Right lobe of liver (tissue), 6 donors: ENCODE measurements at regions not wholly inside any gene's neighbourhood (a gene's known extent, or its start where the extent isn't known, plus 50 kb on each side); places are given as distances from the start of the nearest gene placed in this dataset.

Experiments used
- ATAC-seq, 4 donors: fragments of 200-7000 bp; cut with Tn5 transposase; one replicate each; pipeline ENCODE4 v1.9.1; 2020; ENCODE audit warnings: mild to moderate bottlenecking in 4 of 4, moderate library complexity in 4 of 4
- DNase-seq, 3 donors: peaks; one replicate each; pipeline ENCODE4 v3.0.0-alpha.2; 2020
- H3K27ac ChIP-seq, 3 donors: fragments of 200-600 bp; one replicate each; pipeline ENCODE4 v1.8.0; 2022
- H3K27me3 ChIP-seq, 2 donors: fragments of 200-600 bp; one replicate each; pipeline ENCODE4 v1.8.0; 2022
- H3K36me3 ChIP-seq, 4 donors: fragments of 200-600 bp; sonication (generic) in 1 of 4; one replicate each; pipeline versions ENCODE4 v1.5.1 to v1.8.0; 2017 to 2022; ENCODE audit warnings: control low read depth in 1 of 4
- H3K4me1 ChIP-seq, 4 donors: fragments of 200-600 bp; sonication (generic) in 1 of 4; one replicate each; pipeline versions ENCODE4 v1.5.1 to v1.8.0; 2017 to 2022; ENCODE audit warnings: control low read depth in 1 of 4
- H3K4me3 ChIP-seq, 3 donors: fragments of 200-600 bp; one replicate each; pipeline ENCODE4 v1.8.0; 2022
- H3K9me3 ChIP-seq, 4 donors: fragments of 200-600 bp; sonication (generic) in 1 of 4; one replicate each; pipeline versions ENCODE4 v1.5.1 to v1.8.0; 2017 to 2022; ENCODE audit warnings: control low read depth in 1 of 4
- POLR2A ChIP-seq: fragments of 450-650 bp; IDR thresholded peaks from one replicate; pipeline ENCODE4 v1.6.1; 2017; ENCODE audit warnings: antibody characterized with exemption, mild to moderate bottlenecking
- WGBS: methylation state at CpG from one replicate; pipeline ENCODE4 v1.1.6; 2018; ENCODE audit warnings: low coverage, low lambda C conversion rate; ENCODE audit not compliant: insufficient coverage; ENCODE audit errors: missing lambda C conversion rate; 5-methylcytosine and 5-hydroxymethylcytosine counted together
- intact Hi-C, 2 donors: fragments of 100-400 bp; cut with DNase I; formaldehyde crosslinking; loops; one replicate each; pipeline versions ENCODE4 v1.11.2 to v1.14.1; 2022
- TF ChIP-seq, protein P1 (sequence below), 4 donors: fragments of 200-600 bp in 3 of 4; fragments of 450-650 bp in 1 of 4; IDR thresholded peaks; one replicate each; pipeline versions ENCODE4 v1.5.1 to v1.8.0; 2016 to 2022; ENCODE audit warnings: antibody characterized with exemption in 4 of 4, mild to moderate bottlenecking in 2 of 4
- donor health status: DM: no; HTN: yes; CAD: no.
- donor health status: DM: no; HTN: no; CAD: no.
- donor health status: DM: no; HTN: no; CAD: no.
- donor health status: DM: no; HTN: yes; CAD: no.
- donor health status: DM: no; HTN: yes; CAD: no.

DNA sequence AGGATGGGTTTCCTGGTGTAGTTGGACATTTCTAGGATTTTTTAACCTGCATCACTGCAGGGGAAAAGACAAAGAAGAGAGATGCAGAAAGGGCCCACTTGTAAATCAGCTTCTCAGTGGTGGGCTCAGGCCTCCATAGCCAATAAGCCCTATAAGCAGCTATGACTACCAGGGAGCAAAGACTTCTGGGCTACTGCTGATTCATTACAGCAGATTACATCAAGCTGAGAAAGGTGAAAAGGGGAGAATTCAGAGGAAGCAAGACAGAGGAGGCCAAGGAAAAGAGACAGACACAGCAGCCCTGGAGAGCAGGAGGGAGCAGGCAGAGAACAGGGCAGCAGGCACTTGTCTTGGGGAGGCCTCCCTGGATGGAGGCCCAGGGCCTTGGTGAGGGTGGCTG, 95.2 kb downstream of the KCNA5 start:
- TF ChIP-seq, protein P1, sequence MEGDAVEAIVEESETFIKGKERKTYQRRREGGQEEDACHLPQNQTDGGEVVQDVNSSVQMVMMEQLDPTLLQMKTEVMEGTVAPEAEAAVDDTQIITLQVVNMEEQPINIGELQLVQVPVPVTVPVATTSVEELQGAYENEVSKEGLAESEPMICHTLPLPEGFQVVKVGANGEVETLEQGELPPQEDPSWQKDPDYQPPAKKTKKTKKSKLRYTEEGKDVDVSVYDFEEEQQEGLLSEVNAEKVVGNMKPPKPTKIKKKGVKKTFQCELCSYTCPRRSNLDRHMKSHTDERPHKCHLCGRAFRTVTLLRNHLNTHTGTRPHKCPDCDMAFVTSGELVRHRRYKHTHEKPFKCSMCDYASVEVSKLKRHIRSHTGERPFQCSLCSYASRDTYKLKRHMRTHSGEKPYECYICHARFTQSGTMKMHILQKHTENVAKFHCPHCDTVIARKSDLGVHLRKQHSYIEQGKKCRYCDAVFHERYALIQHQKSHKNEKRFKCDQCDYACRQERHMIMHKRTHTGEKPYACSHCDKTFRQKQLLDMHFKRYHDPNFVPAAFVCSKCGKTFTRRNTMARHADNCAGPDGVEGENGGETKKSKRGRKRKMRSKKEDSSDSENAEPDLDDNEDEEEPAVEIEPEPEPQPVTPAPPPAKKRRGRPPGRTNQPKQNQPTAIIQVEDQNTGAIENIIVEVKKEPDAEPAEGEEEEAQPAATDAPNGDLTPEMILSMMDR (IDR thresholded peaks at IDR 0.05), result no peak
- TF ChIP-seq POLR2A, result no peak
- Histone ChIP-seq H3K9me3 (no peaks in the 10 kb centered on the region), H3K4me3 (no peak overlapping the region), H3K36me3 (no peaks in the 10 kb centered on the region), H3K27ac (no peak overlapping the region), H3K27me3 (no peaks in the 10 kb centered on the region), H3K4me1 (no peaks in the 10 kb centered on the region)
- DNase-seq (no peak), ATAC-seq (no peak)
- intact Hi-C loops, result no loop called here

DNA sequence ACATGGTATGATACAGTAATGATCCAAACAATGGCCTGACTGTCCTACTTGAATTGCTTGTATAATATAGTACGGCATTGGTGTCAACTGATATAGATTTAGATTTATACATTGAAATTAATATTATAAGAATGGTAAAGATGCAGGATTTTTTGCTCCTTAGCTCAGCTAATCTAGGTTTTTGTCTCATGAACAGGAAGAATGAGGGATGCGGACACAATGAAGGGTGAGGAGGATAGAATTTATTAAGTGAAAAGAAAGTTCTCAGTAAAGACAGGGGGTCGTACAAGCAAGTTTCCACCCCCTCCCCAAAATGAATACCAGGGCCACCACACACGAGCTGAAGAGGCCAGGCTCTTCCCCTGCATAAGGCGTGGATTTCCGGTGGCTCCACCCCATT, 96.1 kb downstream of the KCNA5 start:
- DNase-seq, result no peak
- TF ChIP-seq, protein P1 (IDR thresholded peaks at IDR 0.05), result no peak
- TF ChIP-seq POLR2A, result no peak
- intact Hi-C loops, result no loop called here

DNA sequence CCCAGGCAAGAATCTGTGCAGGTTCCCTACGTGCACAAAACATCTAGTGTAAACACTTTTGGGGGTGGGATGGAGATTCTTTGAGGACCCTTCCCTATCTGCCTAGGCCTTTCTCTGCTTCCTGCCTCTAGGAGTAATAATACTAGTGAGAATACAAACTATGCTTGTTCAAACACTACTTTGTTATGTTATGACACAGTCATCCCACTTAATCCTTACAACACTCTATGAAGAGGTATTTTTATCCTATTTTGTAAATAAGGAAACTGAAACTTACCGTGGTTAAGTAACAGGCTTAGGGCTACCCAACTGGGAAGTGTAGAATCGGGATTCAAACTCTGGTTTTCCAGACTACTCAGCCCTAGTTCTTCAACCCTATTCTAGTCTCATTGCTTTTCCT, 96.5 kb downstream of the KCNA5 start:
- H3K27me3 ChIP-seq, result no peaks in the 10 kb centered on the region
- TF ChIP-seq, protein P1 (IDR thresholded peaks at IDR 0.05), result no peak
- no peak for TF ChIP-seq POLR2A
- no peaks in the 10 kb centered on the region for H3K9me3 ChIP-seq
- DNase-seq, result no peak
- intact Hi-C loops, result no loop called here
- H3K27ac ChIP-seq, result no peak overlapping the region
- 36% methylated on average over 3 of the region's 3 CpGs for WGBS
- no peak for ATAC-seq
- no peaks in the 10 kb centered on the region for H3K36me3 ChIP-seq
- no peaks in the 10 kb centered on the region for H3K4me1 ChIP-seq
- H3K4me3 ChIP-seq, result no peak overlapping the region

More for the DNA sequence above, 96.1 kb downstream of the KCNA5 start:
- 43% methylated on average over 4 of the region's 6 CpGs for WGBS
- no peaks in the 10 kb centered on the region for H3K36me3 ChIP-seq
- no peak overlapping the region for H3K4me3 ChIP-seq
- no peak for ATAC-seq
- no peak overlapping the region for H3K27ac ChIP-seq
- H3K27me3 ChIP-seq, result no peaks in the 10 kb centered on the region
- H3K4me1 ChIP-seq, result no peaks in the 10 kb centered on the region
- H3K9me3 ChIP-seq, result no peaks in the 10 kb centered on the region

DNA sequence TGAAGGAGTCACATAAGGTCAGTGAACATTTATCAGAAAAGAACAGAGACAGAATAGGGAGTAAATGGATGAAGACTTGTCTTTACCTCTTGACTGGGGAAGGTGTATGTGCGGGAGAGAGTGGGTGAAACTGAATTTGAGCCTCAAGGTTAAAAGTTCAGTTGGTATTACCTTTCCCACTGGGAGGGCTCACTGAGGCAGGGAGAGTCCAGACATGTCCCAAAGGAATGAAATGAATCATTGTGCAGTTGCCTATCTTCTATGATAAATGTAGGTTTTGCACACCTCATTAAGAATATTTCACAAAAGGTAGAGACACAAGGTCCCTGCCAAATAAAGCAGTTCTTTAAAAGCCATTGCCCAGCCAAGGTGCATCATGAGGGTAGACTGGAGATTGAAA, 105.2 kb downstream of the KCNA5 start:
- Histone ChIP-seq H3K4me3 (no peak overlapping the region), H3K9me3 (no peaks in the 10 kb centered on the region), H3K27me3 (no peaks in the 10 kb centered on the region), H3K27ac (no peak overlapping the region), H3K36me3 (no peaks in the 10 kb centered on the region), H3K4me1 (no peaks in the 10 kb centered on the region)
- DNase-seq (no peak), ATAC-seq (no peak)
- 50% methylated on average over 1 of the region's 1 CpG for WGBS
- no peak for TF ChIP-seq POLR2A
- TF ChIP-seq, protein P1 (IDR thresholded peaks at IDR 0.05), result no peak
- intact Hi-C loops, result no loop called here

DNA sequence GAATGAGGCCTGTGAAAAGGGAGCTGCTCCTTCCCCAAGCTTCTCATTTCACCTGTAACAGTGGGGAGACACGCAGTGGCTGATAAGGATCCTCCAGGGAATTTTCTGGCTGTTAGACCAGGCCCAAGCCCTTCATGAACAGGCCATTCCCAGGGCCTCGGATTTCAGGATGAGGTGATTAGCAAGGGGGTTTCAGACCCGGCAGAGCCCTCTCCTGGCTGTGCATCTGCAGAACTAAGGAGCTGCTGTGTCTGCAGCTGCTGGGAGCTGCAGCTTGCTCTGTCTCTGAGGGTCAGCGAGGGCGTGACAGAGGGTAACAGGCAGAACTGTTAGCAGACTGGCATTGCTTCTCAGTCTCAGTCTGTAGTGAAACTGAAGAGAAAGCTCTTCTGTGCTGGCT, 110.4 kb downstream of the KCNA5 start:
- WGBS, result 31% methylated on average over 2 of the region's 5 CpGs
- ATAC-seq (no peak), DNase-seq (no peak)
- Histone ChIP-seq H3K4me1 (no peaks in the 10 kb centered on the region), H3K4me3 (no peak overlapping the region), H3K27me3 (no peaks in the 10 kb centered on the region), H3K27ac (no peak overlapping the region), H3K36me3 (no peaks in the 10 kb centered on the region), H3K9me3 (no peaks in the 10 kb centered on the region)
- TF ChIP-seq, protein P1 (IDR thresholded peaks at IDR 0.05), result no peak
- TF ChIP-seq POLR2A, result no peak
- intact Hi-C loops, result no loop called here
